Memory B cell (primary cell): ENCODE measurements at regions not wholly inside any gene's neighbourhood (a gene's known extent, or its start where the extent isn't known, plus 50 kb on each side); places are given as distances from the start of the nearest gene placed in this dataset.

Experiments used
- ATAC-seq: fragments of 150-1000 bp; cut with Tn5 transposase; 2 replicates; pipeline ENCODE4 v1.10.0; 2021; ENCODE audit warnings: low read depth, mild to moderate bottlenecking, moderate library complexity
- DNase-seq, 2 donors: peaks; one replicate each; pipeline ENCODE4 v3.0.0; 2022; ENCODE audit warnings: low spot score in 2 of 2
- H3K27ac Mint-ChIP-seq: one replicate; pipeline ENCODE4 v1.8.0; 2022; ENCODE audit warnings: mild to moderate bottlenecking, moderate library complexity, mixed read lengths
- H3K27me3 Mint-ChIP-seq: one replicate; pipeline ENCODE4 v1.8.0; 2022; ENCODE audit warnings: mixed read lengths
- H3K36me3 Mint-ChIP-seq: one replicate; pipeline ENCODE4 v1.8.0; 2022; ENCODE audit warnings: mild to moderate bottlenecking, mixed read lengths
- H3K4me1 Mint-ChIP-seq: one replicate; pipeline ENCODE4 v1.8.0; 2022; ENCODE audit warnings: mixed read lengths
- H3K4me3 Mint-ChIP-seq: one replicate; pipeline ENCODE4 v1.8.0; 2022; ENCODE audit warnings: mild to moderate bottlenecking, moderate library complexity, mixed read lengths
- H3K9me3 Mint-ChIP-seq: one replicate; pipeline ENCODE4 v1.8.0; 2022; ENCODE audit warnings: mixed read lengths

DNA sequence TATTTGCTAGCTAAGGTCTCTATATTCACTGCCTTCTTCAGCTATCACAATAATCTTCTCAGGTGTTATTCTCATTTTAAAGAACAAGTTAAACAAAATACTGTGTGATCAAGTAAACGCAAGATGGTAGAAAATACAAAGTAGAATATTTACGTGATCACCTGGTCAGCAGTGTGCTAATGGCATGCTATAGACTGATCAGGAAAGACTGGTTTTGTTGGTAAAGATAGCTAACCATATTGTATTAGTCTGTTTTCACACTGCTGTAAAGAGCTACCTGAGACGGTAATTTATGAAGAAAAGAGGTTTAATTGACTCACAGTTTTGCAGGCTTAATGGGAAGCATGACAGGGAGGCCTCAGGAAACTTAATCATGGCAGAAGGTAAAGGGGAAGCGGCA is 50.4 kb downstream of the ZBTB38 start:
- DNase-seq, result no peak
- no peak for ATAC-seq
- Mint-ChIP-seq H3K27ac (peak overlapping the region; percentile 77), H3K9me3 (peaks cover 2% of the 10 kb centered on the region), H3K27me3 (no peaks in the 10 kb centered on the region), H3K4me3 (no peak overlapping the region), H3K4me1 (peaks cover 27% of the 10 kb centered on the region), H3K36me3 (peaks cover 40% of the 10 kb centered on the region)

DNA sequence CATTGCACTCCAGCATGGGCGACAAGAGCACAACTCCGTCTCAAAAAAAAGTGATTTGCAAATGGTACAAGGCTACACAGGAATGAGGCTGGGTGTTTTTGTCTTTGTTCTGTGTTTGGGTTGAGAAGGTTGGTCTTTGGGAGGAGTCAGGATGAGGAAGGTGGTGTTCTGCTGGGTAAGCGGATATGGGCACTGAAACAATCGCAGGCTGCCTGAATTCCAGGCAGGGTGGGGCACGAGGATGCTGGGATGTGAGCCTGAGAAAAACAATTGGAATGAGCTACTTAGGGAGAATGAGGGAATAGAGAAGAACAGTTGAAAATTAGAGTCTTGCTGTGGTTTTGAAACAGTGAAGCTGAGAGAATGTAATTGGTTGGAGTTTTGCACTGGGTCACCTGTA is 51.6 kb downstream of the ZBTB38 start:
- H3K36me3 Mint-ChIP-seq, result peaks cover 30% of the 10 kb centered on the region
- H3K27ac Mint-ChIP-seq, result no peak overlapping the region
- peaks cover 25% of the 10 kb centered on the region for H3K4me1 Mint-ChIP-seq
- peaks cover 2% of the 10 kb centered on the region for H3K9me3 Mint-ChIP-seq
- H3K4me3 Mint-ChIP-seq, result no peak overlapping the region
- ATAC-seq (no peak), DNase-seq (no peak)
- H3K27me3 Mint-ChIP-seq, result no peaks in the 10 kb centered on the region

DNA sequence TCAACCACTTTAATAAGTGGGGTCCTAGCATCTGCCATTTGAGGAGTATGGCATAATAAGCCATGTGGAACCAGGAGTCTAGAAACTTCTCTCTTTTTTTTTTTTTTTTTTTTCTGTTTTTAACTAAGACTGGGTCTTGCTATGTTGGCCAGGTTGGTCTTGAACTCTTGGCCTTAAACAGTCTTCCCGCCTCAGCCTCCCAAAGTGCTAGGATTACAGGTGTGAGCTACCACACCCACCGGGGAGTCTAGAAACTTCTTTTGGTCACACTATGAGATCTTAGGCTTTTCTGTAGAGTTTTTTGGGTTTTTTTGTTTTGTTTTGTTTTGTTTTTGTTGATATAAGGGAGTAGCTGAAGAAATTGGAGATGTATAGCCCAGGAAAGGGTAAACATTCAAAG is 52.9 kb downstream of the ZBTB38 start:
- no peak for ATAC-seq
- H3K27ac Mint-ChIP-seq, result no peak overlapping the region
- H3K4me1 Mint-ChIP-seq, result peaks cover 27% of the 10 kb centered on the region
- H3K36me3 Mint-ChIP-seq, result peaks cover 29% of the 10 kb centered on the region
- no peaks in the 10 kb centered on the region for H3K27me3 Mint-ChIP-seq
- H3K9me3 Mint-ChIP-seq, result peaks cover 2% of the 10 kb centered on the region
- no peak for DNase-seq
- H3K4me3 Mint-ChIP-seq, result no peak overlapping the region

DNA sequence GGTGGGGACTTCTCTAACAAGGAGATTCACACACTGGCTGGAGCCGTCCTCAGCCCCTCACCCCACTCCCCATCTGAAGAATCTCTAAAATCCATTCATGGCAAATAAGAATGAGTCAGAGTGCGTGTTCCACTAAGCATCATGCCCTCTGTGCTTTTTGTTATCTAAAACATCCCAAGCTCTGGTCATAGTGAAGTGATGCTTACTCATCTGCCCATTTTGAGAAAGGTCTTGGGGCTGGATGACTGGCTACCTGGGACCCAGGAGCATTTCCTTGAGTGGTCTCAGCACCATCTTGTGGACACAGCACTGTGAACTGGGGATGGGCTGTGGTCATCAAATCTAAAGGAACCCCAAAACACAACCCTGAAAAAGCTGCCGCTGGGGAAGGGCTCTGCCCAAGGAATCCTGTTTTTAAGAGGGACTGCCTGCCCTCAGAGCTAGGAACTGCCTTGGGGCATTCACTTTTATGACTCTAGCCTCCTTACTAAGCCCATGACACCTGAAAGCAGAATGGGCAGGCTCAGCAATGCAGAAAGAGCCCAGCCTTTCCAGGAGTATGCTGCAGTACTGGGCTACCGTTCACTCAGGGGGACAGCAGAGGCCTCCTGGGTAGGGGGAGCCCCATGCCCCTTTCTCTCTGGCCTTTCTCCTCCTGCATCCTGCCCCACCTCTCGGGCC is 53.5 kb downstream of the ZBTB38 start:
- Mint-ChIP-seq H3K27me3 (no peaks in the 10 kb centered on the region), H3K4me3 (no peak overlapping the region), H3K4me1 (peaks cover 26% of the 10 kb centered on the region), H3K36me3 (peaks cover 26% of the 10 kb centered on the region), H3K27ac (peak overlapping the region; percentile 62), H3K9me3 (peaks cover 2% of the 10 kb centered on the region)
- DNase-seq (no peak), ATAC-seq (no peak)

DNA sequence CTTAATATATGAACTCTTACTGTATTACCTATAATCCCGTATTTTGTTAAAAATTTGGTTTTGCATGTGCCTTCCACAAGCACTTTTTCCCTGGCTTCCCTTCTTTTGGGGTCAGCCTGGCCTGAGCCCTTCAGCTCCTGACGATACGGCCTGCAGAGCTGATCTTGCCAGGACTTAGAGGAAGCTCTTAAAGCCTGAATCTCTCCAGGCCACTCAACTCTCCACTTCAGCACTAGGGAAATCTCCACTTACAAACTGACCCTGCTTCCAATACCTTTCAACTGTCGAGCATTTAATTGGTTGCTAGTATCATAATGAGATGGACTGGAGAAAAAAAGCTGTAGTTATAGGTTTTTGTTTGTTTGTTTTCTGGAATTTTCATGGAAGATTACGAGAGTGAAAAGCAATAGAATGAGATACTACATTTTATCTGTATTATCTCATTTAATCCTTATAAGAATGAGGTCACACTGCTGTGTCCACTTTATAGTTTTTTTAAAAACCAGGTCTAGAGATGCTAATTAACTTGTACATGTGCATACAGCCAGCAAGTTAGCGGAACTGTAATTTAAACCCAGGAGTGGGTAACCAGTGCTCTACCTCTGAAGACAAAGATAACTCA is 54.8 kb downstream of the ZBTB38 start:
- DNase-seq (no peak), ATAC-seq (no peak)
- Mint-ChIP-seq H3K4me1 (peaks cover 31% of the 10 kb centered on the region), H3K36me3 (peaks cover 22% of the 10 kb centered on the region), H3K4me3 (no peak overlapping the region), H3K9me3 (peaks cover 2% of the 10 kb centered on the region), H3K27me3 (no peaks in the 10 kb centered on the region), H3K27ac (no peak overlapping the region)

DNA sequence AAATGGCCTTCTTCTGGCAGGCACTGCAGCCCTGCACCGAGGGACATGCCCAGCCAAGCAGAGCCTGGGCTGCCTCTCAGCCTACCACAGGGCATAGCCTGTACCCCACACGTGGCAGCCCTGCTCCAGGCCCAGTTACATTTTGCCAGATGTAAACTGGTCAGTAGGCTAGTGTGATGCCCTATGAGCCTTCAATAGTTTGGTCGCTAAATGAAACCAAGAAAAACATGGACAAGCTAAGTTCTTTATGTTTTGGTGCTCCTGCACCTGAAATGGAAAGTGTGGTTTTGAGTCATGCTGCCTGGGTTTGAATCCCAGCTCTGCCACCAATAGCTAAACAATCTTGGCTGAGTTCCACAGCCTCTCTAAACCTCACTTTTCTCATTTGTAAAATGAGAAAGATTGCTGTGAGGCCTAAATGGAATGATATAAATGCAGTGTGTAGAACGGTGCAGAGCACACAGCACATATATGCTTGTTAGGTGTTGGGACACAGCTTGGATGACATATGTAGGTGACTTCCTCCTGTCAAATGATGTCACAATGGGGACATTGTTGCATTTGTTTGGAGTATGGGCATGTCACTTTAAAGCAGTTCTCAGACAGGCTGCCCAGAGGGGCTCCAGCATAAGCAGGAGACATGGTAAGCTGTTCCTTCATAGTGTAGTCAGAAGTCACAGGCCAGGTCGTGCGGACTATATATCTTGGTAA is 57.4 kb downstream of the ZBTB38 start:
- Mint-ChIP-seq H3K27ac (no peak overlapping the region), H3K4me3 (no peak overlapping the region), H3K9me3 (no peaks in the 10 kb centered on the region), H3K4me1 (peaks cover 24% of the 10 kb centered on the region), H3K27me3 (no peaks in the 10 kb centered on the region), H3K36me3 (peaks cover 12% of the 10 kb centered on the region)
- DNase-seq (no peak), ATAC-seq (no peak)

DNA sequence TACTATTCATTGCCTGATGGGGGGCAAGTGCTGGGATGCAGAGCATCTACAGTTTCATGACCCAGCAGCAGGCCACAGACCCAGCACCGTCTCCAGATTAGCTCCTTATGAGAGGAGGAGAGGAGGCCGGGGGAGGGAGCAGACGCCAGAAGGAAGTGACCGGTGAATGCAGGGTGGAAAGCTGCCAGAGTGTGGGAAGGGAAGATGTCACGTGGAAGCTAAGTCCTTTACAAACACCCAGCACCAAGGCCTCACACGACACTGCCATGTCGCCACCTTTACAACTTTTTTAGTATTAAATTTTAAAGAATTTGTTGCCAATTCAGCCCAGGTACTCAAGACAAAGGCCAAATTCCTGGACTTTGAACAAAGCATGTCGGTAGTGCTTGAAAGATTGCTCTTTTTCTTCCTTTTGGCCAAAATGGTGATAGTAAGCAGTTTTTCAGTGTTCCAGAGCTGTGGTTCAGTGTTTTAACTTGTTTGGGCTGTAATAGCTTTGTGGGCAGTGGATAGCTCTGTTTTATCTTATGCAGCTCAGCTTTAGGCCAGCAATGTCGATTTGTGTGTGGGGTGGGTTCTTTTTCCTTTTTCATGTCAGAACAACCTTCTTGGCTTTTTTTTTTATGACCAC is 58.2 kb downstream of the ZBTB38 start:
- DNase-seq, result no peak
- Mint-ChIP-seq H3K9me3 (no peaks in the 10 kb centered on the region), H3K36me3 (peaks cover 11% of the 10 kb centered on the region)

DNA sequence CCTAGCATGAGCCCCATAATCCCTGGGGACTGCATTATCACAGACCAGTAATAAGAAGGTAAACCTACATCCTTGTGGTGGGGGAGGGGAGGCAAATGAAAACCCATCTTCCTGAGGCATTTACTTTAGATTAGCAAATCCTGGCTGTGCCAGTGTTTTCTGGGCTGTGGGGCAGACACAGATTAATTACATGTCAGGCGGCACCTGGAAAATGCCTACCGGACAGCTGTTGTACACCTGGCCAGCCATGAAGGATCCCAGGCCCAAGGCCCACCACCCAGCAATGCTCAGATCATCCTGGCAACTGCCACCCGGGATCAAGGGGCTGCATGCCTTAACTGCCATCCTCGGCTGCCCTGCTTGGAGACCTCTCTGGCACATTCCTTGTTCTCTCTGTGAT is 59.1 kb upstream of the RASA2 start:
- Mint-ChIP-seq H3K27me3 (no peaks in the 10 kb centered on the region), H3K4me1 (peaks cover 22% of the 10 kb centered on the region), H3K4me3 (no peak overlapping the region), H3K27ac (no peak overlapping the region), H3K9me3 (no peaks in the 10 kb centered on the region), H3K36me3 (peaks cover 14% of the 10 kb centered on the region)
- DNase-seq (no peak), ATAC-seq (no peak)

More for the DNA sequence above, 58.2 kb downstream of the ZBTB38 start:
- H3K4me3 Mint-ChIP-seq, result no peak overlapping the region
- ATAC-seq, result no peak
- H3K27me3 Mint-ChIP-seq, result no peaks in the 10 kb centered on the region
- peaks cover 24% of the 10 kb centered on the region for H3K4me1 Mint-ChIP-seq
- H3K27ac Mint-ChIP-seq, result no peak overlapping the region

DNA sequence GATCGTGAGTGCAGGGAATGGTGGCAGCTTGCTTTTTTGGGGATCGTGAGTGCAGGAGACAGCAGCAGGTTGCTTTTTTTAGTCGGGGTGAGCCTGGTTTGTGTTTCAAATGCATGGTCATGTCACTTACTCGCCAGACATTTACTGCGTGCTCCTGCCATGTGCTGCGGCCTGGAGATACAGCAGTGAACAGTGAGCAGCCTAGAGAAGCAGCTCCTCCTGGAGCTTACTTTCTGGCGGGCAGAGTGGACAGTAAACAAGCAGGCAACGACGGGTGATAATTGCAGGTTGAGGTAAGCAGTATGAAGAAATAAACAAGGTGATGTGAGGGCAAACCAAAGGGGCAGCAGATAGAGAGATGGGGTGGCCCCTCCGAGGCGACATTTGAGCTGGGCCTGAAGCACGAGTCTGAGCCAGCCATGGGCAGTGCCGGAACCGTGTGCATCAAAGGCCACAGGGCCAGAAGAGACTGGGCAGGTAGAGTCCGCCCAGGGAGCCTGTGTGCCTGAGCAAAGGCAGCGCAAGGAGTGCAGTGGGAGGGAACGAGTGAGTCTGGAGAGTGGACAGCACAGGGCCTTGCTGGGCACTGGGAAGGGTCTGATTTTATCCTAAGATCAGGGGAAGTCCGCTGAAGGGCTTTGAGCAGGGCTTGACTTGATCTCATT is 57.3 kb upstream of the RASA2 start:
- Mint-ChIP-seq H3K36me3 (peaks cover 18% of the 10 kb centered on the region), H3K4me3 (no peak overlapping the region), H3K9me3 (no peaks in the 10 kb centered on the region), H3K4me1 (peaks cover 27% of the 10 kb centered on the region), H3K27ac (no peak overlapping the region), H3K27me3 (no peaks in the 10 kb centered on the region)
- ATAC-seq (no peak), DNase-seq (no peak)

DNA sequence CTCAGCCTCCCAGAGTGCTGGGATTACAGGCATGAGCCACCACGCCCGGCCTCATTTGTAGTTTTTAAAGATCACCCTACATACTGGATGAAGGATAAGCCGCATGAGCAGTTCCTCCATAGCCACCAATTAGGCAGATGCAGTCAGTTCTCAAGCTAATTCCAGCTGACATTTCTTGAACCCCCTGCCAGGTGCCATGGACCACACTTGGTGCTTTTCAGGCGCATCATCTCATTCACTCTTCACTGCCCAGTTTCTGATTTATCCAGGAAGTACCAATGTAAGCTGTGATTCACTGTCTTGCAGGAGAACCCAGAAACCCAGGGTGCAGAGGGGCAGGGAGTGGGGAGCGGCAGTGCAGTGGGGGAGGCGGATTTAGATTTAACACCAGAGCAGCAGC is 56.5 kb upstream of the RASA2 start:
- ATAC-seq (no peak), DNase-seq (no peak)
- Mint-ChIP-seq H3K4me3 (no peak overlapping the region), H3K9me3 (no peaks in the 10 kb centered on the region), H3K27ac (no peak overlapping the region), H3K36me3 (peaks cover 18% of the 10 kb centered on the region), H3K4me1 (peaks cover 24% of the 10 kb centered on the region), H3K27me3 (no peaks in the 10 kb centered on the region)

DNA sequence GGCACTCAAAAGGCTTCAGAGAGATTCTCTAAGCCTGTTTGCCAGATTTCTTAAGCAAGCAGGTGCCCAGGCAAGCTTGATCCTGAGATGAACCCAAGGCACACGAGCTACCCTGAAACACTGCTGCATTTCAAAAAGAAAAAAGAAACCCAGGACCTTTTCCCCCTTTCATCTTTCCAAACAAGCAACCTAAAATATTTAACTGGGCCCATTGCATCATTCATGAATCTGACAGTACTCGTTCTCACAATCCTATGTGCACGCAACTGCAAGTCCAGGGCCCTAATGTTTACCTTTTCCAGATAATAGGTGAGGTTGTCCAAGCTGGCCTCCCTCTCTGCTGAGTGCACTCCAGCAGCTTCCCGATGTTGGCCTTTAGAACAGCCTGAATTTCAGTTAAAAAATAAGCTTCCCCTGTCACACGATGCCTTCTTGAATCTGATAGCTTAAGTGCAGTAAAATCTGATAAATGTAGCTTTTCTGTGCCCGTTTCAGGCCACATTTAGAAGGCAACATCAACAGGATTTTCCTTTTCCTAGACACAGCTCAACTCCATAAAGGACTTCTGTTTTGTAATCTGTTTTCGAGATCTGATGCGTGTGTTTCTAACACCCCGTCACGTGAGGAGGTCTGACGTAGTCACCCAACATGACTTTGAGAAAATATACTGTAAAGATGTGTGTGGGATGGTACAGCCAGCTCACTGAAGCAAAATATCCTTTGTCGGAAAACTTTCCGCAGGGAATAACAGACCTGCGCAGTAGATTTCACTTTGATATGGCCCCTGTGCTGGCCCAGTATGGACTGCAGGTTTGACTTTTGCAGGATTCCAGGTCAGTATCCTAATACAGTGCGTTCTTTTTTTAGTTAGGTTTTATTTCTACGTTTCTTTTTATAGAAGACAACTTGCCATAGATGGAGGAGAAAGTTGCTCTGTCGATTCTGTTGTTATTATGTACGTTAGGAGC is 55.1 kb upstream of the RASA2 start:
- ATAC-seq (no peak), DNase-seq (no peak)
- H3K4me1 Mint-ChIP-seq, result peaks cover 21% of the 10 kb centered on the region
- no peak overlapping the region for H3K4me3 Mint-ChIP-seq
- no peaks in the 10 kb centered on the region for H3K9me3 Mint-ChIP-seq
- H3K36me3 Mint-ChIP-seq, result peaks cover 16% of the 10 kb centered on the region
- H3K27ac Mint-ChIP-seq, result no peak overlapping the region
- H3K27me3 Mint-ChIP-seq, result no peaks in the 10 kb centered on the region

DNA sequence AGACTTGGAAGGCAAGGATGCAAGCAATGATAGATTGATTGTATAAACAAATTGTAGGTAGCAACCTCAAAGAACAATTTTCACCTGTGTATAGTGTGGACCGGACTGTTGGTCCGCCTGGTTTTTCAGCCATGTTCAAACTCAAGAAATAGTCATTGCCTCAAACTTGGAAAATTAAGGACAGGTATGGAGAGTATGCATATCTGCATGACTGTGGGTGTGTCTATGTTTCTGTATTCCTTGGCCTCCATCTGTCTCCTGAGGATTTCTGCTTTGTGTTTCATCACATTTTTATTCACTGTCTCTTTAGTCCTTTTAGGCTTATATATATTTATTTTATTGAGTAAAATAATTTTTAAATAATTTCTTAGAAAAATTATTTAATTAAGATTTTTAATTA is 53.9 kb upstream of the RASA2 start:
- ATAC-seq (no peak), DNase-seq (no peak)
- peaks cover 13% of the 10 kb centered on the region for H3K4me1 Mint-ChIP-seq

DNA sequence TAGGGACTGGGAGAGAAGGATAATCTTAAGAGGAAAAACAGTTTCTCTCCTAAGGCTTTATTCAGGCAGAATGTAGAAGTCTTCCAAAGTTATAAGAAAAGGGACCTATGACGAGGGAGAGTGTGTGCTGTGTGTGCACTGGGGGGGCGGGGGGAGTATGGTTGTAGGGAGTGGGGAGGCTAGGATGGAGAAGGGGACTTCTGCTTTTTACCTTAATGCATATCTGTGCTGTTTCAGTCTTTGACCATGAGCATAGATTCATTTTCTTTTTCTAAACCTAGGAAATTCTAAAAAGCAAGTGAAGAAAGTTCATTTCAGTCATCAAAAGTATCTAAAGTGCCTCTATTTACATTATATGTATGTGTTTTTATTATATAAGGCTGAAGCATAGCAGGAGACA is 52.6 kb upstream of the RASA2 start:
- no peak for DNase-seq
- H3K27me3 Mint-ChIP-seq, result no peaks in the 10 kb centered on the region
- peaks cover 19% of the 10 kb centered on the region for H3K36me3 Mint-ChIP-seq
- no peak overlapping the region for H3K27ac Mint-ChIP-seq
- no peaks in the 10 kb centered on the region for H3K9me3 Mint-ChIP-seq
- ATAC-seq, result no peak
- H3K4me3 Mint-ChIP-seq, result no peak overlapping the region
- H3K4me1 Mint-ChIP-seq, result peaks cover 13% of the 10 kb centered on the region

More for the DNA sequence above, 53.9 kb upstream of the RASA2 start:
- H3K9me3 Mint-ChIP-seq, result no peaks in the 10 kb centered on the region
- H3K4me3 Mint-ChIP-seq, result no peak overlapping the region
- peaks cover 16% of the 10 kb centered on the region for H3K36me3 Mint-ChIP-seq
- no peaks in the 10 kb centered on the region for H3K27me3 Mint-ChIP-seq
- H3K27ac Mint-ChIP-seq, result no peak overlapping the region
